ENCODE measurements at regions not wholly inside any gene's neighbourhood (a gene's known extent, or its start where the extent isn't known, plus 50 kb on each side); places are given as distances from the start of the nearest gene placed in this dataset.

- no peak for TF ChIP-seq CTCF (optimal IDR thresholded peaks at IDR 0.05 in 1 of 3, IDR thresholded peaks at IDR 0.05 in 1 of 3, conservative IDR thresholded peaks at IDR 0.05 in 1 of 3; ENCODE audit: extremely low read depth in 1 of 3, insufficient read depth in 2 of 3, low read length in 3 of 3)
- no peak for TF ChIP-seq EZH2 (IDR thresholded peaks at IDR 0.05; ENCODE audit: low read length)
Observed at GRCh38 chr16:8120001-8120400, 470.3 kb downstream of the TMEM114 start.
